KMS-11 (cell line): ENCODE measurements at regions not wholly inside any gene's neighbourhood (a gene's known extent, or its start where the extent isn't known, plus 50 kb on each side); places are given as distances from the start of the nearest gene placed in this dataset.

Experiments used
- H2AFZ ChIP-seq: fragments of 200-600 bp; sonication (generic); 2 replicates; pipeline ENCODE4 v1.6.1; 2016; ENCODE audit warnings: antibody characterized with exemption, mixed run types, low read depth
- H3K27ac ChIP-seq: fragments of 200-600 bp; sonication (generic); 2 replicates; pipeline ENCODE4 v1.6.1; 2016; ENCODE audit warnings: mild to moderate bottlenecking, mixed run types
- H3K27me3 ChIP-seq: fragments of 200-600 bp; sonication (generic); 2 replicates; pipeline ENCODE4 v1.6.1; 2017; ENCODE audit warnings: mild to moderate bottlenecking, low read depth, mixed run types, moderate library complexity; ENCODE audit not compliant: insufficient read depth
- H3K36me3 ChIP-seq: fragments of 200-600 bp; sonication (generic); 2 replicates; pipeline ENCODE4 v1.6.1; 2017; ENCODE audit warnings: mild to moderate bottlenecking, mixed run types; ENCODE audit not compliant: insufficient read depth
- H3K4me1 ChIP-seq: fragments of 200-600 bp; sonication (generic); 2 replicates; pipeline ENCODE4 v1.6.1; 2016; ENCODE audit warnings: mild to moderate bottlenecking, low read depth, mixed run types; ENCODE audit not compliant: poor library complexity, severe bottlenecking
- H3K4me2 ChIP-seq: fragments of 200-600 bp; sonication (generic); 2 replicates; pipeline ENCODE4 v1.7.0; 2016; ENCODE audit warnings: mild to moderate bottlenecking, mixed run types
- H3K4me3 ChIP-seq: fragments of 200-600 bp; sonication (generic); IDR thresholded peaks from 2 replicates; pipeline ENCODE4 v1.6.1; 2017; ENCODE audit warnings: low read depth, low read length, mixed read lengths; ENCODE audit not compliant: insufficient read depth
- H3K79me2 ChIP-seq: fragments of 200-600 bp; sonication (generic); 2 replicates; pipeline ENCODE4 v1.6.1; 2016; ENCODE audit warnings: low read depth, mixed run types; ENCODE audit not compliant: insufficient read depth
- H3K9ac ChIP-seq: fragments of 200-600 bp; sonication (generic); 2 replicates; pipeline ENCODE4 v1.6.1; 2016; ENCODE audit warnings: mild to moderate bottlenecking, mixed run types
- H4K20me1 ChIP-seq: fragments of 200-600 bp; sonication (generic); 2 replicates; pipeline ENCODE4 v1.6.1; 2016; ENCODE audit warnings: mild to moderate bottlenecking, mixed run types; ENCODE audit not compliant: insufficient read depth
- CTCF ChIP-seq: fragments of 200-600 bp; sonication (generic); conservative IDR thresholded peaks from 2 replicates; pipeline ENCODE4 v1.6.1; 2017; ENCODE audit warnings: low read depth, mild to moderate bottlenecking, antibody characterized with exemption, low read length, moderate library complexity, mixed read lengths

GRCh38 chr1:239633432-239633831 is 247.1 kb downstream of the CHRM3 start:
- Histone ChIP-seq H3K27ac (no peak overlapping the region), H2AFZ (no peak overlapping the region), H3K4me3 (no peak overlapping the region), H3K27me3 (no peaks in the 10 kb centered on the region), H3K79me2 (no peaks in the 10 kb centered on the region), H3K4me1 (no peaks in the 10 kb centered on the region), H3K36me3 (no peaks in the 10 kb centered on the region), H4K20me1 (no peaks in the 10 kb centered on the region), H3K9ac (no peak overlapping the region), H3K4me2 (no peak overlapping the region)
- no peak for TF ChIP-seq CTCF

- Histone ChIP-seq H3K79me2 (no peaks in the 10 kb centered on the region), H3K27ac (no peak overlapping the region), H2AFZ (no peak overlapping the region), H3K27me3 (no peaks in the 10 kb centered on the region), H3K4me1 (no peaks in the 10 kb centered on the region), H3K4me2 (no peak overlapping the region), H3K36me3 (no peaks in the 10 kb centered on the region), H3K9ac (no peak overlapping the region), H4K20me1 (no peaks in the 10 kb centered on the region), H3K4me3 (no peak overlapping the region)
- no peak for TF ChIP-seq CTCF
Measured at GRCh38 chr1:239635276-239635675, 248.9 kb downstream of the CHRM3 start.

- no peaks in the 10 kb centered on the region for H3K36me3 ChIP-seq
- H2AFZ ChIP-seq, result no peak overlapping the region
- no peaks in the 10 kb centered on the region for H3K79me2 ChIP-seq
- TF ChIP-seq CTCF, result no peak
- H3K27me3 ChIP-seq, result no peaks in the 10 kb centered on the region
- H3K4me2 ChIP-seq, result no peak overlapping the region
- H3K4me3 ChIP-seq, result no peak overlapping the region
- no peaks in the 10 kb centered on the region for H4K20me1 ChIP-seq
- H3K4me1 ChIP-seq, result no peaks in the 10 kb centered on the region
- H3K27ac ChIP-seq, result no peak overlapping the region
- H3K9ac ChIP-seq, result no peak overlapping the region
Measured at GRCh38 chr1:239636347-239636746, 250.0 kb downstream of the CHRM3 start.

- Histone ChIP-seq H3K27ac (no peak overlapping the region), H3K4me2 (no peak overlapping the region), H3K79me2 (no peaks in the 10 kb centered on the region), H3K36me3 (no peaks in the 10 kb centered on the region), H3K27me3 (no peaks in the 10 kb centered on the region), H3K4me1 (no peaks in the 10 kb centered on the region), H2AFZ (no peak overlapping the region), H3K9ac (no peak overlapping the region), H3K4me3 (no peak overlapping the region), H4K20me1 (no peaks in the 10 kb centered on the region)
- TF ChIP-seq CTCF, result no peak
Measured at GRCh38 chr1:239644604-239645003, 258.2 kb downstream of the CHRM3 start.

- H3K36me3 ChIP-seq, result no peaks in the 10 kb centered on the region
- no peak overlapping the region for H3K4me2 ChIP-seq
- no peak overlapping the region for H3K9ac ChIP-seq
- no peaks in the 10 kb centered on the region for H3K4me1 ChIP-seq
- H3K27ac ChIP-seq, result no peak overlapping the region
- no peak overlapping the region for H3K4me3 ChIP-seq
- H2AFZ ChIP-seq, result no peak overlapping the region
- no peaks in the 10 kb centered on the region for H3K79me2 ChIP-seq
- no peak for TF ChIP-seq CTCF
- no peaks in the 10 kb centered on the region for H3K27me3 ChIP-seq
- H4K20me1 ChIP-seq, result no peaks in the 10 kb centered on the region
Measured at GRCh38 chr1:239647045-239647444, 260.7 kb downstream of the CHRM3 start.
